HG03565 (cell line): ENCODE measurements at regions not wholly inside any gene's neighbourhood (a gene's known extent, or its start where the extent isn't known, plus 50 kb on each side); places are given as distances from the start of the nearest gene placed in this dataset.

Experiments
- ATAC-seq: cut with Tn5 transposase; IDR thresholded peaks from one replicate; pipeline ENCODE4 v1.9.1; 2021; ENCODE audit warnings: mild to moderate bottlenecking, moderate library complexity; ENCODE audit not compliant: unreplicated experiment

DNA sequence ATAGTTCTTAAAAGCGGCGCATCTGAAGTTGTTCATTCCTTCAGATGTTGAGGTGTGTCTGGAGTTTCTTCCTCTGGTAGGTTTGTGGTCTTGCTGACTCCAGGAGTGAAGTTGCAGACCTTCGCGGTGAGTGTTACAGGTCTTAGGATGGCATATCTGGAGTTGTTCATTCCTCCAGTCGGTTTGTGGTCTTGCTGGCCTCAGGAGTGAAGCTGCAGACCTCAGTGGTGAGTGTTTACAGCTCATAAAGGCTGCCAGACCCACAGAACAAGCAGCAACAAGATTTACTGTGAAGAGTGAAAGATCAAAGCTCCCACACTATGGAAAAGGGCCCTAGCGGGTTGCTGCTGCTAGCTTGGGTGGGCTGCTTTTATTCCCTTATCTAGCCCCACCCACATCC is 201.7 kb upstream of the PDGFD start:
- no peak for ATAC-seq

DNA sequence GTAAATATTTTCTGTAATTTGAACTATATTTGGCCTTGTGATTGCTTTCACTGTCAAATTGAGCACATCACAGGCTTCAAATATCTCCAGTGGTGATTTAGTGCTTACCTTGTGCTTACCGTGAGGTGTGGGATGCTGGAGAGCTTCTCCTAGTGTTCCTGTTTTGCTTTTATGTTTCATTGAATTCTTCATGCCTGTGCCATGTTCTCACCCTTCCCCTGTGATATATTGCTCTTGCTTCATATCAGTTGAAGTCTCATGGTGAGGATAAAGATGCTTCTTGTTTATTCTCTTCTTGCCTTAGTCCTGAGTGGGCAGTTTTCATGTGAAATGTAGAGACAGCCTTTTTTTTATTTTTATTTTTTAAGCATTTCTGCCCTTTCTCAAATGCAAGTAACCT is 198.0 kb upstream of the PDGFD start:
- no peak for ATAC-seq

DNA sequence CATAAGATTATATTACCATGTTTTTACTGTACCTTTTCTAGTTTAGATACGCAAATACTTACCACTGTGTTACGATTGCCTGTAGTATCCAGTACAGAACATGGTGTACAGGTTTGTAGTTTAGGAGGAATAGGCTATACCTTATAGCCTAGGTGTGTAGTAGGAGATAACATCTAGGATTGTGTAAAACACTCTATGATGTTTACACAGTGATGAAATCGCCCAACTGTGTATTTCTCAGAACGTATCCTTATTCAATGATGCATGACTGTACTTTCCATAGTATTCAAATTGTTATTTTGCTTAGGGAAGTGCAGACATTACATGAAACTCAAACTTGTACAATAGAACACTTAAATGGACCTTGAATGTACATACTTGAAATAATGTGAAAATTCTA is 188.1 kb upstream of the PDGFD start:
- no peak for ATAC-seq

DNA sequence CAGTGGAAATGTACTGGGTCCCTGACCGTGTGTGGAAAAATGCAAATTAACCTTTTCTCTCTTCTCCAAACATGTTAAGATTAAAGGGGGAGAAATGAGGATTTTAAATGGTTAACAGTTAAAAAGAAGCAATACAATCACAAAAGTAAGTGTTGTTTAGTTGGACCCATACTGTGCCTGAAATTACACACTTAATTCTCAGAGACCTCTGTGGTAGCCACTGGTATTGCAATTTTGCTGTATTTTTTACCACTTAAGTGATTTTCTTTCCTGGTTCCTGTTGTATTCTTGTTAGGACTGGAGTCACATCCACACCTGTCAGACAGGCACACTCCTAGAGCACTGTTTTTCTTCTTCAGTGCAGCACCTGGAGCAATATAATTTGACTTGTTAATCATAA is 179.6 kb upstream of the PDGFD start:
- peak; percentile 47 for ATAC-seq

DNA sequence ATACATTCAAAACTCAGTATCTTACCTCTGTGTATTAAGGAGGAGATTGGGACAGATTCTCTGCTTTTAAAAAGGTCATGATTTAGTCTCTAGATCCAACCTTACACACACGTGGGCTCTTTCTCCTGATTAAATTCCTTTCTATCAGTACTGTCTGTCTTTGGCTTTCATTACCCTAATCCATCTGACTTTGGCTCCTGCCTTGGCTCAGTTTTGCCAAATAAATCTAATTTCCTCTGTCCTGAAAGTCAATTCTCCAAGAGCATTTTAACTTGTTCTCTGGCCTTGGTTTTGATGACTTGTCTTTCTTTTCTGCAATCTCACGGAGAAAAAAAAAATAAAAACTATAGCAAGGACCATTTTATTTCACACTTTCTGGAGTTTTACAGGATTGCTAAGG is 176.6 kb upstream of the PDGFD start:
- ATAC-seq, result no peak

DNA sequence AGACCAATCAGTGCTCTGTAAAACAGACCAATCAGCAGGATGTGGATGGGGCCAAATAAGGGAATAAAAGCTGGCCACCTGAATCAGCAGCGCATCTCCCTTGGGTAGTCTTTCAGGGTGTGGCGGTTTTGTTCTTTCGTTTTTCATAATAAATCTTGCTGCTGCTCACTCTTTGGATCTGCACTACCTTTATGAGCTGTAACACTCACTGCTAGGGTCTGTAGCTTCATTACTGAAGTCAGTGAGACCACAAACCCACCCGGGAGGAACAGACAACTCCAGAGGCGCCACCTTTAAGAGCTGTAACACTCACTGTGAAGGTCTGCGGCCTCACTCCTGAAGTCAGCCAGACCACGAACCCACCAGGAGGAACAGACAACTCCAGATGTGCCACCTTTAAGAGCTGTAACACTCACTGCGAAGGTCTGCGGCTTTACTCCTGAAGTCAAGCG is 175.5 kb upstream of the PDGFD start:
- ATAC-seq, result peak; percentile 60

DNA sequence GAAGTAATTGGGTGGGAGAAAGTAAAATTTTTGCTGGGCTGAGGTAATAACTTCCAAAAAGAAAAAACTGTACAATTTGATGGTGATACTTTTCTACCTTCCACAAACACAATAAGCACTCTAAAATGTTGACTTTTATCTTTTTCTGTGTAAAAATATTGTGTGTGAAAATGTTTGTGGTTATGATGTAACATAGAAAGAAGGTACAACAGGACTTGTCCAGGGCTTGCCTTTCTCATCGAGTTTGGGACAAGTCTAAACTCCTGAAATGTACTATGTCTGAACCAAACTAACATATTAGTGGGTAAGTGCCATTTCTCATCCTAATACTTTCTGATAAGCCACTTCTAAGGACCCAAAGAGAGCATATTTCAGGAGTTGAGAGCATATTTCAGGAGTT is 174.2 kb upstream of the PDGFD start:
- no peak for ATAC-seq

DNA sequence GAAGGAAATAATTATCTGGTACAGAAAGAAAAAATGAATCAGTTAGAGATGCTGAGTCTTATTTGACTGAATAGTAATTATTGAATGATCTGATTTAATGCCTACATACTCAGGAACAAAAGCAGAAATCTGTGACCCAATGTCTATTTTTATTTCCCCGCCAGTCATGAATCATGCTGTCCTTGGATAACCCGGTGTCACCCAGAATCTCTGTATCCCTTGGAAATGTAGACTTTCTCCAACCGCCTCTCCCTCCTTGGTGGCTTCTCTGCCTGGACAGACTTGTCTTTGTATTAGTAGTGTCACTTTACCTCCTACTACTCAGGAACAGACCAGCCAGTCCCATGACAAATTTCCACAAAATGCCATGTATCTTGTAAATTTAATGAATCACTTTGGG is 173.3 kb upstream of the PDGFD start:
- ATAC-seq, result no peak

DNA sequence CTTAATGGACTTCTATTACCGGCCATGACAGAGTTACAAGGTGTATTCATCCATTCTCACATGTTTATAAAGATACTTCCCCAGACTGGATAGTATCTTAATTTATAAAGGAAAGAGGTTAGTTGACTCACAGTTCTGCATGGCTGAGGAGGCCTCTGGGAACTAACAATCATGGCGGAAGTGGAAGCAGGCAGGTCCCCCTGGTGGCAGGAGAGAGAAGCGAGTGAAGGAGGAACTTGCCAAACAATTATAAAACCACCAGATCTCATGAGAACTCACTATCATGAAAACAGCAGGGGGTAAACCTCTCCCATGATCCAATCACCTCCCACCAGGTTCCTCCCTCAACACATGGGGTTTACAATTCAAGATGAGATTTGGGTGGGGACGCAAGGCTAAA is 170.0 kb upstream of the PDGFD start:
- no peak for ATAC-seq

DNA sequence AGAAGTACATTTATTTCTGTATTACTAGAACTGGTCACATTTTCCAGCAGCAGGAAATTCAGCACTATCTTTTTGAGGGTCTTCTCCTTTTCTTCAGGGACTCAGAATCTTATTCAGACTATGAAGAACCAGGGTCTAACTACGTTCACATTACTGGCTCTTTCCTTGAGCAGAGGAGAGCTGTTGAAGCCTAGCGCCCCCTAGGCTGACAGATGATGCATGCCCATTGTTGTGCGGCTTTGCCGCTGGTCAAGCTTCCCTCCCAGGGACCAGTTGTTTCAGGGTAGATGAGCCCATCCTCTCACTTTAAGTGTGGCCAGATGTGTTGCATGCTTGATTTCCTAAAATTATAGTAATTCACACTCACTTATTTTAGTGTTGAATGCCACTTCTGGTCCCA is 168.2 kb upstream of the PDGFD start:
- no peak for ATAC-seq

DNA sequence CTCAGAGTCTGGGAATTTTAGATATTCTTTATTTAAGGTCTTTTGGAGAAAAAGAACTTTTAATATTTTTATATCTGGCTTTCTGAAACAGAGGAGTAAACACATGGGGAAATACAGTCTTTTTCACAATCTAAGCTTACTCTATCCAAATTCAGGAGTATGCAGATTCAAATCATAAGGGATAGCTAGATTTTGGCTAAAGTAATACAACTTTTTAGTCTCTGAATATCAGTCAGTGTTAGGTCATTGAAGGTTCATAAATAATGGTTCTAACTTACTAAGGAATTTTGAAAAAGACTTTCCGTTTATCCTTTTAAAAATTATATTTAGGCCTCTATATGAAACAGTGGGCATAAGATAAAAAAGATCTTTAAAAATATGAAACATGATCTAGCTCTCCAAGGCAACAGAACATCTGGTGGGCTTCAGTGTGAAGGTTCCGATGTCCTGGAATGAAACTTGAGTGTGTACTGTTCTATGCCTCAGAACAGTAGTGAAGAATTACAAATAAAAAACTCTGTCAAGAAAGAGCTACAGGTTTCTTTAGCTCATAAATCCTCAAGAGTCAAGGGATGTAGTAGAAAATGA is 165.2 kb upstream of the PDGFD start:
- ATAC-seq, result no peak

DNA sequence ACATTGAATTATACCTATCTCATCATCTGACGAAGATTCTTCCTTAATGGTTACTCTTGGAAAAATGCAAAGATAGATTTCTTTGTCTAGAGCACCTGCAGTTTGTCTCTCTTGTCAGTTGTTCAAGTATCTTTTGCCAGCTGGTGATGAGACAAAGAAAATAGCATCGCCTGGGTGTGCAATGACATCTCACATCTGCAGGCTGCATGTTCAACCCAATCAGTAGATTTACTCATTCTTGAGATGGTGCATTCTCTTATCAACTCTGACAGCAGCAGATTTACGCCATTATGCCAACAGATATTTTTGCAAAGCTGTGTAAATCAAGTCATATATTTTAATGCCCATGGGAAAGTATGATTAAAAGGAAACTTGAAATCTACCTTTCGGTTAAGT is 164.6 kb upstream of the PDGFD start:
- ATAC-seq, result no peak

DNA sequence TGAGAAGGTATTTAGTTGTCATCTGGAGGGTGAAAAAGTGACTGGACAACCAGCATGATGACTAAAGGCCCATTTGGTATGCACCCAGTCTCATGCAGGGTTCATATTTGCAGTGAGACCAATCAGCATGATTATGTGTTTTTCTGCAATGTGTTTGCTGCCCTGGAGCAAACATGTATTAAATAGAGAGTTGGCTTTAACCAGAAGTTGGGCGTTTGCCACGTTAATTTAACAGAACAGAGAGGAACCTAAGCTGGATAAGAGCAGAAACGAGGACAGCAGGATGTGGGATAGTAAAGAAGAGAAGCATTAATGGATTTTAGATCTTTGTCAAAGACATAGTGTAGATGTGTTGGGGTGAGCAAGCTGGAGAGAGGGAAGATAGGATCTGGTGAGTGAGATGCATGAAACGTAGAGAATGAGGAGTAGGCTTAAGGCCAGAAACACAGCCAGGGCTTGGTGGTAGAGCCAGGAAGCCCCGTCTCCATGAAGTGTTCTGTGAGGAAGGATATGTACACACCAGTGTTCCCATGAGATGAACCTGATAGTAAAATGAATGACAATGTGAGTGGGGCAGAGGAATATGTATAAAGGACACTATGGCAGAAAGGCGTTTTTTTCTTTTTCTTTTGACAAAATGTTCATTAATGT is 164.0 kb upstream of the PDGFD start:
- ATAC-seq, result no peak

DNA sequence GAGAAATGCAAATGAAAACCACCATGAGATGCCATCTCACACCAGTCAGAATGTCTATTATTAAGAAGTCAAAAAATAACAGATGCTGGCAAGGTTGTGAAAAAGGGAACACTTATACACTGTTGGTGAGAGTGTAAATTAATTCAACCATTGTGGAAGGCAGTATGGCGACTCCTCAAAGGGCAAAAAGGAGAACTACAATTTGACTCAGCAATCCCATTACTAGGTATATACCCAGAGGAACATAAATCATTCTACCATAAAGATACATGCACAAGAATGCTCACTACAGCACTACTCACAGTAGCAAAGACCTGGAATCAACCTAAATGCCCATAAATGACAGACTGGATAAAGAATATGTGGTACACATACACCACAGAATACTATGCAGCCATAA is 161.1 kb upstream of the PDGFD start:
- ATAC-seq, result no peak

DNA sequence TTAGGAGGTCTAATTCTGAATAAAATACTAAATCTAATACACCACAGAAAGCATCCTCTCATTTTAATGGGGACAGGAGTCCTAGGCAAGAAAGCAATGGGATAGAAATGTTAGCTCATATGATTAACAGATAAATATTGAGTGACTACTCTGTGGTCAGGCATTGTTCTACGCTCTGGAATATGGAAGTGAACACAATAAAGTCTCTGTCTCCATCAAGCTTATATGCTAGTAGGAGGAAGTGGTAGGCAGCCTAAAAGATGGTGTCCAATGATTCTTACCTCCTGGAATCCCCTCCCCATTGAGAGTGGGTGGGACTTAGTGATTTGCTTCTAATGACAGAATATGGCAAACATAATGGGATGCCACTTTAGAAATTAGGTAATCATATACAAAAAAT is 160.3 kb upstream of the PDGFD start:
- ATAC-seq, result no peak

DNA sequence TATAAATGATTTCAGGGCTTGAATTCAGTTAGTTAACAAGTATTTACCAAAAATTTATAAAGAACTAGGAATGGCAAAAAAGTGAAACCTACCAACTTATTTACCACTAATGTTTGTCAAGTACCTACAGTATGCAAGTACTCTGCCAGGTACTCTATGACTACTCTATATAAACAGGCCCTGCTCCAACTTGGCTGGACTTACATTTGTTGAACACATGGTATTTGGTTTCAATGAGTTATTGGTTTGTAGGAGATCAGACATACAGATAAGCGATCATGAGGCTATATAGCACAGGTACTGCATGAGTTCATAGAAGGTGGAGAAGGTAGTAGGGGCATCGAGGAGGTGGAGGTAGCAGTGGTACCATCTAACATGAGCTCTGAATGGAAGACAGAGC is 159.9 kb upstream of the PDGFD start:
- no peak for ATAC-seq

DNA sequence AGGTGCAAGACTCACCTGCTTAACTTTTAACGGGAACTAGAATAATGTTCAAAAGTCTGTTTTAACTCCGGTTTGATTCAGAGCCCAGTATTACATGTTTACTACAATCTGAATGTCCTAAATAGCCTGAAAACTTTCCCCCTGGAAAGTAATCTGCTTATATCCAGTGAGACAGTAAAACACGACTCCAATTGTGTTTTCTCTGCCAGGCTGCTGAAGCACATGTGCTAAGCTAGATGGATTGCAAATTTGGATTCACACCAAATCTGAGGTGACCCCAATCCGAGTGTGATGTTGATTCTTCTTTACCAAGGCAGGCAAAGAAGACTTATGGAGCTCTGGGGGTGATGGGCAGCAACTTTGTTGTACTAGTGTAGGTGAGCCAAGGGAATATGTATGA is 158.7 kb upstream of the PDGFD start:
- no peak for ATAC-seq

DNA sequence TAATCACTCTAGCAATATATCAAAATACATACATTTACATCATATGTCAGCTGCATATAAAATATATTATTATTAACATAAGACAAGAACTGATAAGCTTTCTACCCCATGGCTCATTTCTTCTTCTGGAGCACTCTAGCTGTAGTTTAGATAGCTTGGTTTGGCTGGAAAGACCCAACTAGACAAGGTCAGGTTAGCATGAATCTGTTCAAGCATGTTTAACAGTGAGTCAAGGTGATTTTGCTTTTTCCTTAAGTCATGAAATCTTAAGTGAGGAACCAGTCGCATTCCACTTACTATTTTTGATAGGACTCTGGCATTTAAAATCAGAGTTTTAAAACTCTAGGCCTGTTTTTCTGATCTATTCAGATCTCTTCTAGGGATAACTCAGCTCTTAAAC is 157.0 kb upstream of the PDGFD start:
- ATAC-seq, result no peak

DNA sequence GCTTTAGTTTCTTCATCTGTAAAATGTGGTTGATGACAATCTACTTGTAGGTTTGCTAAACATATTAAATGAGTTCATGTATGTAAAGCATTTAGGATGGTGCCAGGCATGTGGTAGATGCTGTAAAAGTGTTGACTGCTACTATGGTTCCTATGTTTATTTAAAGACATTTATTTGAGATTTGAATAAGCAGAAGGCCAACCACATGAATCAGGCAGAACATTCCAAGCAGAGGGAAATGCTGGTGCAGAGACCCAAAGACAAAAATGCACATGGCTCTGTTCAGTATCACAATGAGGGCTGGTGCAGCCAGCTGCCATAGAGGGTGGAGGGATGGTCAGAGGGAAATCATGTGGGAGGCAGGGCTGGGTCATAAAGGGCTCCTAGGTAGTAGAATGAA is 156.2 kb upstream of the PDGFD start:
- no peak for ATAC-seq

DNA sequence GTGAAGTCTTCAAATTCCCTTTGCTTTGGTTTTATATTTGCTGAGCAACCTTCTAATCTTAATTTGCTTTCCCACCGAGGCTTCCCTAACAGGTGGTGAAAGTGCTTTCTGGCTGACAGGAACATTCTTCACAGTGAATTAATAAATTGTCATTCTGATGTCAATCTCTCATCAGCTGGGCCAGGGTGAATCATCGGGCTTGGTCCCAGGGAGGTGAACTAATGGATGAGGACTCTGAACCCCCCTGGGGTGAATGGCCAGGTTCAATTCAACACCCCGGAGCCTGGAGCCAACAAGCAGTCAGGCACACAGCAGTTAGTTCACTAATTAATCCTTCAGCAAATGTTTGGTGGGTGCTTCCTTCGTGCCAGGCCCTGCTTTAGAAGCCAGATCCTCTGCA is 155.4 kb upstream of the PDGFD start:
- no peak for ATAC-seq

DNA sequence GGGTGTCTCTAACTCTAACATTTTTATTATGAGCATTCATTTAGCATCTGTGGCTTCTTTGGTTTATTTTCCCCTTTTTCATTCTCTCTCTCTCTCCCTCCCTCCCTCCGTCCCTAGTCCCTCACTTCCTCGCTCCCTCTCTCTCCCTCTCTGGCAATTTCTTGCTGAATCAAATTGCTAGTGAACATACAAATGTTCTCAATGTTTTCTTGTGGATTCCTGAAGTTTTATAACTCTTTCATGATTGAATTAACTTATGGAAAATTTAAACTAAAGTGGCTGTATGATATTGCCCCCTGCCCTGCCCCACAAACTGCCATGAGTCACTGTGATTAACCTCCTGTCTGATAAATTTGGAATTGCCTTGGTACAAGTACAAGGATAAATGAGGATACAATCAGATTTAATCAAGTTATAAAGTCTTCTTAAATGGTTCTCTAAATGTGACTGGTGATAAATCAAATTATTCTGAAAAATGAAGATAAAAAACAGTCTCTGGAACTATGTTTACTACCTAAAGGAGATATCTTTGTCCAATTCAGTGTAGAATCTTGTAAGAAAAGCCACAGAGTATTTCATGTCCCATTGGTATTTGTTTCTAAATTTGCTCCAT is 143.0 kb upstream of the PDGFD start:
- no peak for ATAC-seq

DNA sequence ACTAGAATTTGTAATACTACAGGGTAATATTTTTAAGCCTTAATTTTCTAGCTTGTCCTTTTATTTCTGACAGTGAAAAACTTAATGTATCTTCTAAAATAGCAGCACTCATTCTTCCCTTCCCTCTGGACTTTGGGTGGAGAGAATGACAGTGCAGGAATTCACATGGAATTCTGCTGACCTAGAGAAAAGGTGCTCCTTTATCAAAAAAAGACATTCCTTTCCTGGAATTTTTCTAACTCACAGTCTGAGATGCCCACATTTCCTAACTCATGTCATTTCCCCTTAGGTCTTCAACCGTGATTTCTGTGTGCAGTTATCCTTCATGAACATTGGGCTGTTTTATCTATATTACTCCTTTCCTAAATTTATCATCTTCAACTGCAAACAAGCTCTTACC is 137.8 kb upstream of the PDGFD start:
- ATAC-seq, result no peak

DNA sequence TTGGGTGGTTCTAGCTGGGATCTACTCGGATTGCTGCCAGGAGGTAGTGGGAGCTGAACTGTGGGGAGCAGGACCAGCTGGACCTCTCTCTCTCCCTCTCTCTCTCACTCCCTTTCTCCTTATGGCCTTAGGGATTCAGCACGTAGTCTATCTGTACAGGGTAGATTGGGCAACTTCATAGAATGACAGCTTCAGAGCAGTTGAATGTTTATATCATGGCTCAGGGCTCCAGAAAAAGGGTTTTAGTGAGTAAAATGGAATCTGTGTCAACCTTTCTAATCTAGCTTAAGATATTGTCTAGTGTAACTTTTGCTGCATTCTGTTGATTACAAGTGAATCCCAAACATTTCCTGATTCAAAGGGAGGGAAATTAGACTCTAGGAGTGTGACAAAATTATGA is 127.7 kb upstream of the PDGFD start:
- no peak for ATAC-seq
